Esophagus mucosa (tissue), 1 donor: ENCODE measurements at regions not wholly inside any gene's neighbourhood (a gene's known extent, or its start where the extent isn't known, plus 50 kb on each side); places are given as distances from the start of the nearest gene placed in this dataset.
A peak's percentile ranks its signal among the peaks of the same experiment; 100 is the strongest.

Experiments used
- ATAC-seq: fragments of 200-7000 bp; cut with Tn5 transposase; one replicate; pipeline ENCODE4 v1.9.1; 2020
- donor health status: DM: yes; HTN: yes; CAD: no.

GRCh38 chr4:81874661-81875515 is 403.2 kb upstream of the RASGEF1B start:
- ATAC-seq: no peak

DNA sequence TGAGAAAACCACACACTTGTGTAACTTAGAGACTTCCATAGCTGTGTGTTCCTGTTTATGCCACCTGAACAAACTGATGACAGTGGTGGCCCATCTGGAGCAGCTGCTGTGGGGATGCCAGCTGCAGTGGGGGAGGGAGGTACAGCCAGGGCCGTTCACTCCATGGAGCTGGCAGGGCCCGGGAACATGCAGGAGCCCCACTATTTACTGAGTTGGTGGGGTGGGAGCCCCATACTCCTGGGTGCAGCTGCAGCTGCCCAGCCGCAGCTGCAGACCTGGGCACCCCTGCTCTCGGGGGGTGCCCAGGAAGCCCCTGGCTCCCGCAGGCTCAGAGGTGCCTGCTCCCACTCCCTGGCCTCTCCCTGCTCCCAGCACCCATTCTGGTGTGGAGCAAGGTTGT is 398.6 kb upstream of the RASGEF1B start:
- no peak for ATAC-seq

- no peak for ATAC-seq
Observed at GRCh38 chr4:81860111-81860510, 388.4 kb upstream of the RASGEF1B start.

- no peak for ATAC-seq
Observed at GRCh38 chr4:81854406-81854805, 382.7 kb upstream of the RASGEF1B start.

- ATAC-seq: no peak
Observed at GRCh38 chr4:81852031-81852715, 380.5 kb upstream of the RASGEF1B start.

GRCh38 chr4:81850701-81851100 is 379.0 kb upstream of the RASGEF1B start:
- no peak for ATAC-seq

DNA sequence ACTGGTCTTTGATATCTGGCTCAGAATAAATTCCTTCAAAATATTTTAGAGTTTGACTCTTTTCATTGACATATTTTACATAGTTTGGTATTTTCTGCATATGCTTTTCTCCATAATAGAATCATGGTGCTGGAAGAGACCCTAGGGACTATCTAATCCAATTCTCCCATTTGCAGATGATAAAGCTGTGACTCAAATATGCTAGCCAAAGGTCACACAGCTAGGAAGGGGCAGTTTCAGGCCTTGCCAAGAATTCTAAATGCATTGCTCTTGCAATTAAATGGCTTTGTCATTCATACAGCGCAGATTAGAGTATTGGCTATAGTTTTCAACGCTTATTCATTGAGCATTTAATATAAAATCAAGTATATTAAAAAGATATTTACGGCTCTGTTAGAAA is 374.1 kb upstream of the RASGEF1B start:
- ATAC-seq: no peak

- ATAC-seq: no peak
Observed at GRCh38 chr4:81845273-81845672, 373.6 kb upstream of the RASGEF1B start.

DNA sequence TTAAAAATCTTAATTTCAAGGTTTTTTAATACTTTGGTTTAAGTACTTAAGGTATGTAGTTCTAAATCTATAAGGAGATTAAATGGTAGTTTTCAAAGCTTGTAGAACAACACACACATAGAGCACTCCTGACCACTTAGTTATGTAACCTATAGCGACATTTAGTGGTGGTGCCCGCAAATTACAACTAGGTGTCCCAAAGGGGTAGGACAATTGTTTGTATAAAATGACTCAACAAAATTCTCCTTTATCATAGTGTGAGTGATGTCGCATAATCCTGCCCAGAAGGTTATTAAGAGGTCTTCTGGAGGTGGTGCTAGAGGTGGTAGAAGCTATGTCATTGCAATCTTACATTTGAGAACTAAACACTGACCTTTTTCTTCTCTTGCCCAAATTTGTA is 373.0 kb upstream of the RASGEF1B start:
- peak; percentile 95 for ATAC-seq

- peak; percentile 62 for ATAC-seq
Observed at GRCh38 chr4:81839347-81840042, 367.8 kb upstream of the RASGEF1B start.

DNA sequence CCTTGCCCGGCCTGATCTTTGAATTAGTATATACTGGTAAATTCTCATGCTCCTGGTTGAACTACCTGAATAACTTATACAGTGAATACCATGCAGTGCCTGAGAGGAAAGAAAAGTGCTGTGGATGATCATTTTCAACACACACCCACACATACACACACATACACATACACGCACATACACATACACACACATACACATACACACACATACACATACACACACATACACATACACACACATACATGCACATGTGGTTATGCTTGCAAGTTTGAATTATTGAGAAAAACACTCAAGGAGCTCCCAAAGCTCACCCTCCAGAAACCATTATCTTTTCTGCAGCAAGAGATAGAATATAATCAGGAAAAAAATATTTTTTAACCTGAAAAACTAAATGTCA is 366.9 kb upstream of the RASGEF1B start:
- ATAC-seq: no peak

DNA sequence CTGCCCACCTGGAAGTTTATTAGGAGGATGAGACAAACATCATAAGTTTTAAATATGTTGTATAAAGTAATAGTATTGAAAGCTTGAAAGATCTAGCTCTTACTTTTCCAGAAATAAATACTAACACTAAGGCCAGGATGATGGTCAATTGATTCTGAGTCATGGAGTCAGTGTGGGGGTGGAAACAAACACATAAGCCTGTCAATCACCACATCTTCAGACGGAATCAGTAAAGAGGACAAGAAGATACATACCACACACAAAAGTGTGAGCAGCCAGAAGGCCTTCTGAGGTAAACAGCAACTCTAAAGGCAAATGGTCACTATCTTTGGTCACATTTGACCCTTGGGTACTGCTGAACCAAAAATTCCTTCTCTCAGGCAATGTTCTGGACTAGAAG is 365.0 kb upstream of the RASGEF1B start:
- ATAC-seq: no peak

DNA sequence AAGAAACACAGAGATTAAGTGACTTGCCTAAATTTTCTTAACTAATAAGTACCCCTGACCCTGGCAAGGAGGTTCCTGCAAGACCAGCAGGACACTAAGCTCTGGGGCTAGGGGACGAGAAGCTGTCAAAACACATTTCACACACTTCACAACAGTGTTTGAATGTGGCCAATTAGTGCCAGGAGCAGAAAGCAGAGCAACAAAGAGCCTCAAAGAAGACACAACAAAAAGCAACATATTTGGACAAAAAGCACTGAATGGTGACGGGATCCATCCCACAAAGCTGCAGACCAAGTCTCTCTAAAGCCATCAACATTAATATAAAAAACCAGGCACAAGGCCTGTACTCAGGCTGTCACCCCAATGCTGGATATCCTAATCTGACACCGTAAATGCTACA is 361.9 kb upstream of the RASGEF1B start:
- no peak for ATAC-seq

GRCh38 chr4:81828991-81829390 is 357.3 kb upstream of the RASGEF1B start:
- no peak for ATAC-seq

- no peak for ATAC-seq
Observed at GRCh38 chr4:81827577-81828202, 356.0 kb upstream of the RASGEF1B start.

DNA sequence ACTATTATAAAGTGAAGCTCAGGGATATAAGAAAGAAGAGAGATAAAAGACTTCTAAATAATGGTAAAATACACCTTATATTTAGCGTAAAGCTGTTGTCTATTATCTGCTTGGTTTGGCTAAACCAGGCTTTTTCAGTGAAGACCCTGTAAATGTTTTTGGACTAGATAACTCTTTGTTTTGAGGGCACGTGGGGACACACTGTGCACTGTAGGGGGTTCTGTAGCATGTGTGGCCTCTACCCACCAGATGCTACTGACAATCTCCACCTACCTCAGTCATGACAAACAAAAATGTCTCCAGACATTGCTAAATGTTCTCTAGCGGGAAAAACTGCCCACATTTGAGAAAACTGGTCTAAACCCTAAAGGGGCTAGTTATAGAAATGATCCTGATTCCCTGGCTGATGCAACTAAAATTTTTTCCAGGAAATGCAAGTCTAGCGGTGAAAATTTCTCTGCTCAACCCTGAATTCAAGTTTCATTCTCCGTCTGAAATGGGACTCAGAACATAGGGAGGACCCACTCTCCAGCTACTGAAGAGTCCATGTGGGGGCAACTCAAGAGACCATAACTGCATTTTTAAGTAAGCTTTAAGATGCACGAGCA is 355.2 kb upstream of the RASGEF1B start:
- no peak for ATAC-seq

GRCh38 chr4:81826335-81826734 is 354.6 kb upstream of the RASGEF1B start:
- ATAC-seq: no peak

DNA sequence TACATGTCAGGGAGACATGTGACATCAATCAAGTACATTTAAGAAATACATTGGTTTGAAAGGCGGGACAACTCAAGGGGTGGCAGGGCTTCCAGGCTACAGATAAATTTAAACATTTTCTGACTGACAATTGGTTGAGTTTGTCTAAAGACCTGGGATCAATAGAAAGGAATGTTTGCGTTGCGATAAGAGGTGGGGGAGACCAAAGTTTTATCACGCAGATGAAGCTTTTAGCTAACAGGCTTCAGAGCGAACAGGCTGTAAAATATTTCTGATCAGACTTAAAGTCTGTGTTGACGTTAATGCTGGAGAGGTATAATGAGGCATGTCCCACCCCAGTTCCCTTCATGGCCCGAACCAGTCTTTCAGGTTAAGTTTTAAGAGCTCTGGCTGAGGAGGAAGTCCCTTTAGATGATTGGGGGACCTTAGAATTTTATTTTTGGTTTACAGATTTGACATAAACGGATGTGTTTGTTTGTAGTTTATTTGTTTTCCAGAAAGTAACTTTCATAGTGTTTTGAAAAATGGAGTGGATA is 346.7 kb upstream of the RASGEF1B start:
- ATAC-seq: no peak

DNA sequence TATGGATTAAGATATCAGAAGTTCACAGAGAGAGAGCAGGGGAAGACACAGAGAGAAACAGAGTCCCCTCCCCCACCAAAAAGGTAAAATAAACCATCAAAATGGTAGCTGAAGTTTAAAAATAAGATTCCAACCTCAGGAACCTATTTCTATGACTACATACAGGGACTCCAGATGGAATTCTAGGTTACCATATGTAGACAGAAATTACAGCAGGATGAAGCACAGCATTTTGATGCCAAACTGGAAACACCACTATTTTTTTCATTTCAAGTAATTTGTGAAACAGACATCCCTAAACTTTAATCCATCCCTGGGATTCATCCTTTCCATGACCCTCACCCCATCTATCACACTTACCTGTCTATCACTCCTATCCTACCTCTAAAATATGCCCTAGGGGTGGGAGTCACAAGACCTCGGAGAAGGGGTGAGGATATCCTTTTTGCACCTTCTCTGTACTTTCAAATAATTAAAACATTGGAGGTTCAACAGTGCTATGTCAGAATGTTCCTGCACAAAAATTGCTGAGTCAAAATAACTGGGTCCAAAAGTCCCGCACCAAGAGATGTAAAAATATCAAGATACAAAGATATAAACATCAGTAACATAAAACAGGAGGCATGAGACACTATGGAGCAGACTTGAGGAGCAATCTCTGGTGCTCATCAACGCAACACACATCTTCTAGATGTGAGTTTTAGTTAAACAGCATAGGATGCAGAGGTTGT is 344.5 kb upstream of the RASGEF1B start:
- ATAC-seq: no peak

- no peak for ATAC-seq
Observed at GRCh38 chr4:81814987-81815541, 343.4 kb upstream of the RASGEF1B start.

- ATAC-seq: no peak
Observed at GRCh38 chr4:81811562-81812293, 340.0 kb upstream of the RASGEF1B start.
